ENCODE measurements at regions not wholly inside any gene's neighbourhood (a gene's known extent, or its start where the extent isn't known, plus 50 kb on each side); places are given as distances from the start of the nearest gene placed in this dataset.

- H3K4me3 Mint-ChIP-seq: no peak overlapping the region
- no peaks in the 10 kb centered on the region for H3K36me3 Mint-ChIP-seq (ENCODE audit: low read depth)
- ATAC-seq: no peak
- POLR2A ChIA-PET: no interaction called here
- intact Hi-C loops (cut with DNase I, micrococcal nuclease): no loop called here
- no peak overlapping the region for H3K27ac Mint-ChIP-seq
- DNase-seq: no peak
- CTCF ChIA-PET: no interaction called here
- H3K27me3 Mint-ChIP-seq: no peaks in the 10 kb centered on the region
- H3K9me3 Mint-ChIP-seq (ENCODE audit: low read depth): peaks cover 4% of the 10 kb centered on the region
- no peaks in the 10 kb centered on the region for H3K4me1 Mint-ChIP-seq
These were observed 230.1 kb upstream of the GALNTL6 start for GRCh38 chr4:171582961-171583581.

GRCh38 chr4:171573181-171573580, 240.0 kb upstream of the GALNTL6 start:
- ATAC-seq: no peak
- CTCF ChIA-PET: no interaction called here
- no peaks in the 10 kb centered on the region for H3K36me3 Mint-ChIP-seq (ENCODE audit: low read depth)
- H3K4me3 Mint-ChIP-seq: no peak overlapping the region
- no peaks in the 10 kb centered on the region for H3K27me3 Mint-ChIP-seq
- H3K27ac Mint-ChIP-seq: no peak overlapping the region
- POLR2A ChIA-PET: no interaction called here
- no peaks in the 10 kb centered on the region for H3K9me3 Mint-ChIP-seq (ENCODE audit: low read depth)
- DNase-seq: no peak
- no peaks in the 10 kb centered on the region for H3K4me1 Mint-ChIP-seq
- intact Hi-C loops (cut with DNase I, micrococcal nuclease): no loop called here

- Mint-ChIP-seq H3K36me3 (ENCODE audit: low read depth) (no peaks in the 10 kb centered on the region), H3K27ac (no peak overlapping the region)
- no peak for ATAC-seq
These were observed 247.9 kb upstream of the GALNTL6 start for GRCh38 chr4:171565130-171565788.

GRCh38 chr4:171561419-171561818, 251.8 kb upstream of the GALNTL6 start:
- Mint-ChIP-seq H3K36me3 (ENCODE audit: low read depth) (no peaks in the 10 kb centered on the region), H3K4me1 (no peaks in the 10 kb centered on the region), H3K4me3 (no peak overlapping the region), H3K27me3 (no peaks in the 10 kb centered on the region), H3K27ac (no peak overlapping the region), H3K9me3 (ENCODE audit: low read depth) (no peaks in the 10 kb centered on the region)
- DNase-seq (no peak), ATAC-seq (no peak)
- ChIA-PET POLR2A (no interaction called here), CTCF (no interaction called here)
- intact Hi-C loops (cut with DNase I, micrococcal nuclease): no loop called here

More at GRCh38 chr4:171565130-171565788, 247.9 kb upstream of the GALNTL6 start:
- ChIA-PET POLR2A (no interaction called here), CTCF (no interaction called here)
- Mint-ChIP-seq H3K4me3 (no peak overlapping the region), H3K9me3 (ENCODE audit: low read depth) (no peaks in the 10 kb centered on the region), H3K4me1 (no peaks in the 10 kb centered on the region), H3K27me3 (no peaks in the 10 kb centered on the region)
- DNase-seq: no peak
- intact Hi-C loops (cut with DNase I, micrococcal nuclease): no loop called here

- Mint-ChIP-seq H3K36me3 (ENCODE audit: low read depth) (no peaks in the 10 kb centered on the region), H3K9me3 (ENCODE audit: low read depth) (no peaks in the 10 kb centered on the region), H3K27ac (no peak overlapping the region), H3K4me3 (no peak overlapping the region), H3K27me3 (no peaks in the 10 kb centered on the region), H3K4me1 (no peaks in the 10 kb centered on the region)
- ChIA-PET POLR2A (no interaction called here), CTCF (no interaction called here)
- intact Hi-C loops (cut with DNase I, micrococcal nuclease): no loop called here
- DNase-seq: no peak
- no peak for ATAC-seq
These were observed 259.2 kb upstream of the GALNTL6 start for GRCh38 chr4:171553961-171554360.

GRCh38 chr4:171542640-171543039, 270.6 kb upstream of the GALNTL6 start:
- ATAC-seq (no peak), DNase-seq (no peak)
- Mint-ChIP-seq H3K36me3 (ENCODE audit: low read depth) (no peaks in the 10 kb centered on the region), H3K9me3 (ENCODE audit: low read depth) (peaks cover 3% of the 10 kb centered on the region), H3K27ac (no peak overlapping the region), H3K4me3 (no peak overlapping the region), H3K27me3 (no peaks in the 10 kb centered on the region), H3K4me1 (no peaks in the 10 kb centered on the region)
- ChIA-PET CTCF (interaction anchor here (0.6 kb wide), 1 partner anchor 28 kb away, joined by 4 read pairs; no protein-coding TSS in a partner anchor), POLR2A (no interaction called here)
- intact Hi-C loops (cut with DNase I, micrococcal nuclease): no loop called here

GRCh38 chr4:171538601-171539100, 274.6 kb upstream of the GALNTL6 start:
- no peaks in the 10 kb centered on the region for H3K27me3 Mint-ChIP-seq
- H3K36me3 Mint-ChIP-seq (ENCODE audit: low read depth): no peaks in the 10 kb centered on the region
- POLR2A ChIA-PET: no interaction called here
- H3K4me1 Mint-ChIP-seq: no peaks in the 10 kb centered on the region
- CTCF ChIA-PET: no interaction called here
- H3K9me3 Mint-ChIP-seq (ENCODE audit: low read depth): no peaks in the 10 kb centered on the region
- no peak for DNase-seq
- intact Hi-C loops (cut with DNase I, micrococcal nuclease): no loop called here
- no peak for ATAC-seq
- H3K4me3 Mint-ChIP-seq: no peak overlapping the region
- no peak overlapping the region for H3K27ac Mint-ChIP-seq

GRCh38 chr4:171534391-171534790, 278.8 kb upstream of the GALNTL6 start:
- Mint-ChIP-seq H3K36me3 (ENCODE audit: low read depth) (no peaks in the 10 kb centered on the region), H3K4me3 (no peak overlapping the region), H3K27me3 (no peaks in the 10 kb centered on the region), H3K9me3 (ENCODE audit: low read depth) (peaks cover 2% of the 10 kb centered on the region), H3K4me1 (no peaks in the 10 kb centered on the region), H3K27ac (no peak overlapping the region)
- no peak for ATAC-seq
- CTCF ChIA-PET: interaction anchor here (0.6 kb wide), 1 partner anchor 166 kb away, joined by 3 read pairs; no protein-coding TSS in a partner anchor
- POLR2A ChIA-PET: no interaction called here
- intact Hi-C loops (cut with DNase I, micrococcal nuclease): no loop called here
- no peak for DNase-seq

- no peak for DNase-seq
- H3K36me3 Mint-ChIP-seq (ENCODE audit: low read depth): no peaks in the 10 kb centered on the region
- no peaks in the 10 kb centered on the region for H3K27me3 Mint-ChIP-seq
- no peak overlapping the region for H3K27ac Mint-ChIP-seq
- ChIA-PET CTCF (no interaction called here), POLR2A (no interaction called here)
- H3K4me3 Mint-ChIP-seq: no peak overlapping the region
- intact Hi-C loops (cut with DNase I, micrococcal nuclease): no loop called here
- H3K4me1 Mint-ChIP-seq: no peaks in the 10 kb centered on the region
- peaks cover 2% of the 10 kb centered on the region for H3K9me3 Mint-ChIP-seq (ENCODE audit: low read depth)
- ATAC-seq: no peak
These were observed 280.2 kb upstream of the GALNTL6 start for GRCh38 chr4:171532968-171533367.

- no peaks in the 10 kb centered on the region for H3K36me3 Mint-ChIP-seq (ENCODE audit: low read depth)
- ChIA-PET CTCF (interaction anchor here (0.7 kb wide), 1 partner anchor 1050 kb away, joined by 3 read pairs; no protein-coding TSS in a partner anchor), POLR2A (interaction anchor here (0.6 kb wide), 1 partner anchor 1109 kb away, joined by 3 read pairs; no protein-coding TSS in a partner anchor)
- H3K4me1 Mint-ChIP-seq: no peaks in the 10 kb centered on the region
- no peaks in the 10 kb centered on the region for H3K27me3 Mint-ChIP-seq
- peaks cover 3% of the 10 kb centered on the region for H3K9me3 Mint-ChIP-seq (ENCODE audit: low read depth)
- ATAC-seq: no peak
- intact Hi-C loops (cut with DNase I, micrococcal nuclease): no loop called here
- no peak overlapping the region for H3K4me3 Mint-ChIP-seq
- no peak overlapping the region for H3K27ac Mint-ChIP-seq
- no peak for DNase-seq
These were observed 288.3 kb upstream of the GALNTL6 start for GRCh38 chr4:171524903-171525302.

- CTCF ChIA-PET: no interaction called here
- POLR2A ChIA-PET: no interaction called here
- no peaks in the 10 kb centered on the region for H3K36me3 Mint-ChIP-seq (ENCODE audit: low read depth)
These were observed 291.5 kb upstream of the GALNTL6 start for GRCh38 chr4:171521726-171522125.

GRCh38 chr4:171519457-171519856, 293.7 kb upstream of the GALNTL6 start:
- ATAC-seq (no peak), DNase-seq (no peak)
- CTCF ChIA-PET: interaction anchor here (0.5 kb wide), 1 partner anchor 9 kb away, joined by 5 read pairs; no protein-coding TSS in a partner anchor
- Mint-ChIP-seq H3K27ac (no peak overlapping the region), H3K9me3 (ENCODE audit: low read depth) (peaks cover 1% of the 10 kb centered on the region), H3K4me3 (no peak overlapping the region), H3K27me3 (no peaks in the 10 kb centered on the region), H3K4me1 (no peaks in the 10 kb centered on the region), H3K36me3 (ENCODE audit: low read depth) (no peaks in the 10 kb centered on the region)
- POLR2A ChIA-PET: no interaction called here
- intact Hi-C loops (cut with DNase I, micrococcal nuclease): no loop called here

More at GRCh38 chr4:171521726-171522125, 291.5 kb upstream of the GALNTL6 start:
- ATAC-seq: no peak
- H3K27ac Mint-ChIP-seq: no peak overlapping the region
- H3K27me3 Mint-ChIP-seq: no peaks in the 10 kb centered on the region
- intact Hi-C loops (cut with DNase I, micrococcal nuclease): no loop called here
- H3K4me3 Mint-ChIP-seq: no peak overlapping the region
- no peaks in the 10 kb centered on the region for H3K4me1 Mint-ChIP-seq
- H3K9me3 Mint-ChIP-seq (ENCODE audit: low read depth): peaks cover 3% of the 10 kb centered on the region
- no peak for DNase-seq
